Activated CD8-positive, alpha-beta T cell treated with anti-CD3 and anti-CD28 coated beads for 36 hours (primary cell): ENCODE measurements at regions not wholly inside any gene's neighbourhood (a gene's known extent, or its start where the extent isn't known, plus 50 kb on each side); places are given as distances from the start of the nearest gene placed in this dataset.

Source experiments
- ATAC-seq: fragments of 200-7000 bp; cut with Tn5 transposase; one replicate; pipeline ENCODE4 v1.10.0; 2021; ENCODE audit warnings: mild to moderate bottlenecking, moderate library complexity
- CTCF ChIA-PET: fragments of 350-600 bp; sonication (Branson Sonifier 250); formaldehyde crosslinking; loops from one replicate; lab custom pipeline; 2021; ENCODE audit warnings: antibody characterized with exemption; lab: Charles Lee
- POLR2A ChIA-PET: fragments of 350-600 bp; sonication (Branson Sonifier 250); formaldehyde crosslinking; loops from one replicate; lab custom pipeline; 2021; ENCODE audit warnings: antibody characterized with exemption; lab: Charles Lee
- DNase-seq: peaks from one replicate; pipeline ENCODE4 v3.0.0-alpha.2; 2020
- H3K27ac Mint-ChIP-seq: one replicate; pipeline ENCODE4 v1.8.0; 2021; ENCODE audit warnings: mild to moderate bottlenecking, mixed read lengths
- H3K27me3 Mint-ChIP-seq: one replicate; pipeline ENCODE4 v1.8.0; 2021; ENCODE audit warnings: mixed read lengths
- H3K36me3 Mint-ChIP-seq: one replicate; pipeline ENCODE4 v1.8.0; 2021; ENCODE audit warnings: low read depth, mixed read lengths
- H3K4me1 Mint-ChIP-seq: one replicate; pipeline ENCODE4 v1.8.0; 2021; ENCODE audit warnings: low read depth, mixed read lengths
- H3K4me3 Mint-ChIP-seq: one replicate; pipeline ENCODE4 v1.8.0; 2021; ENCODE audit warnings: mild to moderate bottlenecking, moderate library complexity, mixed read lengths
- H3K9me3 Mint-ChIP-seq: one replicate; pipeline ENCODE4 v1.8.0; 2021; ENCODE audit warnings: mixed read lengths
- CTCF ChIP-seq: fragments of 200-600 bp; IDR thresholded peaks from one replicate; pipeline ENCODE4 v1.8.0; 2022; ENCODE audit warnings: antibody characterized with exemption, mild to moderate bottlenecking
- intact Hi-C: fragments of 100-400 bp; cut with micrococcal nuclease; formaldehyde crosslinking; loops from one replicate; pipeline ENCODE4 v1.10.0; 2022

DNA sequence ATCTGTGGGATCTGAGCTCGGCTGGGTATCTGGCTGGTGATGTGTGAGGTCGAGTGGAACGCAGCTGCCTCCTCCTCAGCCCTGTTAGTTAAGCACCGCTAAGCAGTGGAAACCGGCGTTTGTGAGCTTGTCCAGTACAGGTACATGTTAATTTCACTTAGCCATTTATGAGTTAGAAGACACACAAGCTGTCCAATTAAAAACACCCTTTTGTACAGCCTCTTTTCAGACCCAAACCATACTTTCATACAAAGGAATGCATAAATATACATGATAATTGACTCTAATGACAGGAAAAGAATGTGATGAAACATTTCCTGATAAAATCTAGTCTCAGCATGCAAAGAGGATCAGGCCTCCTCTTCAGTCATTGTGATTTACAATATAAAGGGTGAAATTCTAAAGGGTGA lies 163.6 kb upstream of the FAT1 start:
- Mint-ChIP-seq H3K27me3 (no peaks in the 10 kb centered on the region), H3K27ac (no peak overlapping the region), H3K4me3 (no peak overlapping the region), H3K9me3 (peaks cover 4% of the 10 kb centered on the region), H3K4me1 (no peaks in the 10 kb centered on the region), H3K36me3 (no peaks in the 10 kb centered on the region)
- CTCF ChIA-PET = no interaction called here
- TF ChIP-seq CTCF = no peak
- POLR2A ChIA-PET = no interaction called here
- intact Hi-C loops = no loop called here
- no peak for ATAC-seq
- DNase-seq = no peak

- Mint-ChIP-seq H3K27me3 (no peaks in the 10 kb centered on the region), H3K9me3 (peaks cover 4% of the 10 kb centered on the region), H3K36me3 (no peaks in the 10 kb centered on the region), H3K4me1 (no peaks in the 10 kb centered on the region), H3K27ac (no peak overlapping the region), H3K4me3 (no peak overlapping the region)
- ATAC-seq = no peak
- no peak for DNase-seq
- intact Hi-C loops = no loop called here
- ChIA-PET POLR2A (no interaction called here), CTCF (no interaction called here)
- TF ChIP-seq CTCF = no peak
These were observed 164.1 kb upstream of the FAT1 start for GRCh38 chr4:186887752-186888151.

- CTCF ChIA-PET = no interaction called here
- DNase-seq = no peak
These were observed 166.4 kb upstream of the FAT1 start for GRCh38 chr4:186889876-186890643.

GRCh38 chr4:186891859-186892486 lies 168.3 kb upstream of the FAT1 start:
- H3K4me3 Mint-ChIP-seq = no peak overlapping the region
- no peaks in the 10 kb centered on the region for H3K27me3 Mint-ChIP-seq
- no peaks in the 10 kb centered on the region for H3K36me3 Mint-ChIP-seq
- no peak overlapping the region for H3K27ac Mint-ChIP-seq
- DNase-seq = no peak
- ChIA-PET POLR2A (no interaction called here), CTCF (no interaction called here)
- intact Hi-C loops = no loop called here
- no peak for ATAC-seq
- no peak for TF ChIP-seq CTCF
- no peaks in the 10 kb centered on the region for H3K4me1 Mint-ChIP-seq
- peaks cover 12% of the 10 kb centered on the region for H3K9me3 Mint-ChIP-seq

More at GRCh38 chr4:186889876-186890643, 166.4 kb upstream of the FAT1 start:
- intact Hi-C loops = no loop called here
- H3K4me3 Mint-ChIP-seq = no peak overlapping the region
- TF ChIP-seq CTCF = no peak
- POLR2A ChIA-PET = no interaction called here
- no peaks in the 10 kb centered on the region for H3K36me3 Mint-ChIP-seq
- H3K27me3 Mint-ChIP-seq = no peaks in the 10 kb centered on the region
- ATAC-seq = no peak
- H3K9me3 Mint-ChIP-seq = peaks cover 6% of the 10 kb centered on the region
- H3K27ac Mint-ChIP-seq = no peak overlapping the region
- H3K4me1 Mint-ChIP-seq = no peaks in the 10 kb centered on the region

GRCh38 chr4:186898367-186898766 lies 174.7 kb upstream of the FAT1 start:
- Mint-ChIP-seq H3K4me3 (no peak overlapping the region), H3K36me3 (no peaks in the 10 kb centered on the region), H3K9me3 (peaks cover 18% of the 10 kb centered on the region), H3K4me1 (no peaks in the 10 kb centered on the region), H3K27ac (no peak overlapping the region), H3K27me3 (no peaks in the 10 kb centered on the region)
- ATAC-seq (no peak), DNase-seq (no peak)
- TF ChIP-seq CTCF = no peak
- CTCF ChIA-PET = no interaction called here
- POLR2A ChIA-PET = no interaction called here
- intact Hi-C loops = no loop called here
